Glutamatergic neuron (in vitro differentiated cells): ENCODE measurements at regions not wholly inside any gene's neighbourhood (a gene's known extent, or its start where the extent isn't known, plus 50 kb on each side); places are given as distances from the start of the nearest gene placed in this dataset.

Source experiments
- DNase-seq: peaks from one replicate; pipeline ENCODE4 v3.0.0; 2022
- H3K27ac Mint-ChIP-seq: one replicate; pipeline ENCODE4 v1.8.0; 2020; ENCODE audit warnings: mild to moderate bottlenecking, mixed read lengths, inconsistent platforms; ENCODE audit not compliant: unreplicated experiment
- H3K27me3 Mint-ChIP-seq: one replicate; pipeline ENCODE4 v1.8.0; 2020; ENCODE audit warnings: mild to moderate bottlenecking, moderate library complexity, mixed read lengths, inconsistent platforms; ENCODE audit not compliant: unreplicated experiment
- H3K36me3 Mint-ChIP-seq: one replicate; pipeline ENCODE4 v1.8.0; 2020; ENCODE audit warnings: mild to moderate bottlenecking, mixed read lengths, inconsistent platforms; ENCODE audit not compliant: unreplicated experiment
- H3K4me1 Mint-ChIP-seq: one replicate; pipeline ENCODE4 v1.8.0; 2020; ENCODE audit warnings: mild to moderate bottlenecking, low read depth, mixed read lengths, inconsistent platforms; ENCODE audit not compliant: unreplicated experiment
- H3K4me3 Mint-ChIP-seq: one replicate; pipeline ENCODE4 v1.8.0; 2020; ENCODE audit warnings: mild to moderate bottlenecking, mixed read lengths, inconsistent platforms; ENCODE audit not compliant: unreplicated experiment
- H3K9me3 Mint-ChIP-seq: one replicate; pipeline ENCODE4 v1.8.0; 2020; ENCODE audit warnings: mild to moderate bottlenecking, moderate library complexity, mixed read lengths, inconsistent platforms; ENCODE audit not compliant: unreplicated experiment
- CTCF ChIP-seq: fragments of 200-600 bp; sonication (generic); IDR thresholded peaks from one replicate; pipeline ENCODE4 v1.5.0; 2021; ENCODE audit not compliant: partially characterized antibody, unreplicated experiment

- no peaks in the 10 kb centered on the region for H3K9me3 Mint-ChIP-seq
- no peak for DNase-seq
- no peak overlapping the region for H3K4me3 Mint-ChIP-seq
- no peaks in the 10 kb centered on the region for H3K4me1 Mint-ChIP-seq
- no peak for TF ChIP-seq CTCF
- H3K36me3 Mint-ChIP-seq = peaks cover 19% of the 10 kb centered on the region
- no peak overlapping the region for H3K27ac Mint-ChIP-seq
- H3K27me3 Mint-ChIP-seq = no peaks in the 10 kb centered on the region
Observed at GRCh38 chr5:98602534-98603112, 170.8 kb upstream of the RGMB start.

DNA sequence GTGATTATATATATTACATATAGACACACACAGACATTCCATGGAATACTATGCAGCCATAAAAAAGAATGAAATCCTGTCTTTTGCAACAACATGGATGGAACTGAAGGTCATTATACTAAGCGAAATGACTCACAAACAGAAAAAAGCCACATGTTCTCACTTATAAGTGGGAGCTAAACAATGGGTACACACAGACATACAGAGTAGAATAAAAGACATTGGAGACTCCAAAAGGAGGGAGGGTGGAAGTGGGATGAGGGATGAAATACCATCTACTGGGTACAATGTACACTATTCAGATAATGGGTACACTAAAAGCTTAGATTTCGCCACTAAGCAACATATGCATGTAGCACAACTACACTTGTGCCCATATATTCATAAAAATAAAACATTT, 170.0 kb upstream of the RGMB start:
- Mint-ChIP-seq H3K9me3 (no peaks in the 10 kb centered on the region), H3K27ac (no peak overlapping the region), H3K4me1 (peaks cover 4% of the 10 kb centered on the region), H3K4me3 (no peak overlapping the region), H3K36me3 (peaks cover 19% of the 10 kb centered on the region), H3K27me3 (no peaks in the 10 kb centered on the region)
- TF ChIP-seq CTCF = no peak
- DNase-seq = no peak

- no peaks in the 10 kb centered on the region for H3K27me3 Mint-ChIP-seq
- no peak overlapping the region for H3K27ac Mint-ChIP-seq
- H3K36me3 Mint-ChIP-seq = peaks cover 16% of the 10 kb centered on the region
- H3K4me3 Mint-ChIP-seq = no peak overlapping the region
- no peaks in the 10 kb centered on the region for H3K9me3 Mint-ChIP-seq
- no peak for TF ChIP-seq CTCF
- no peak for DNase-seq
- peaks cover 4% of the 10 kb centered on the region for H3K4me1 Mint-ChIP-seq
Observed at GRCh38 chr5:98604301-98604700, 169.2 kb upstream of the RGMB start.

GRCh38 chr5:98604721-98605425, 168.6 kb upstream of the RGMB start:
- Mint-ChIP-seq H3K36me3 (peaks cover 11% of the 10 kb centered on the region), H3K4me1 (peaks cover 4% of the 10 kb centered on the region), H3K27me3 (no peaks in the 10 kb centered on the region), H3K27ac (no peak overlapping the region), H3K4me3 (no peak overlapping the region), H3K9me3 (no peaks in the 10 kb centered on the region)
- TF ChIP-seq CTCF = no peak
- no peak for DNase-seq

- Mint-ChIP-seq H3K9me3 (no peaks in the 10 kb centered on the region), H3K4me1 (peaks cover 4% of the 10 kb centered on the region), H3K27me3 (no peaks in the 10 kb centered on the region), H3K27ac (no peak overlapping the region), H3K36me3 (peaks cover 5% of the 10 kb centered on the region), H3K4me3 (no peak overlapping the region)
- no peak for TF ChIP-seq CTCF
- DNase-seq = no peak
Observed at GRCh38 chr5:98605426-98605825, 168.0 kb upstream of the RGMB start.
